MG63 (cell line): ENCODE measurements at regions not wholly inside any gene's neighbourhood (a gene's known extent, or its start where the extent isn't known, plus 50 kb on each side); places are given as distances from the start of the nearest gene placed in this dataset.

Experiments
- DNase-seq: peaks from one replicate; pipeline ENCODE4 v3.0.0-alpha.2; 2020
- H3K27me3 ChIP-seq: fragments of 250-450 bp; sonication (Bioruptor Pico); 2 replicates; pipeline ENCODE4 v1.5.1; 2020; ENCODE audit warnings: mild to moderate bottlenecking, moderate library complexity
- H3K36me3 ChIP-seq: fragments of 250-450 bp; sonication (Bioruptor Pico); 2 replicates; pipeline ENCODE4 v1.5.1; 2020; ENCODE audit warnings: mild to moderate bottlenecking, moderate library complexity
- H3K4me3 ChIP-seq: fragments of 250-450 bp; sonication (Bioruptor Pico); 2 replicates; pipeline ENCODE4 v1.5.1; 2020; ENCODE audit warnings: mild to moderate bottlenecking, moderate library complexity
- H3K9me3 ChIP-seq: fragments of 250-450 bp; sonication (Bioruptor Pico); 2 replicates; pipeline ENCODE4 v1.5.1; 2020; ENCODE audit warnings: mild to moderate bottlenecking, moderate library complexity

- no peak overlapping the region for H3K4me3 ChIP-seq
- H3K9me3 ChIP-seq = no peaks in the 10 kb centered on the region
- no peaks in the 10 kb centered on the region for H3K27me3 ChIP-seq
- peak; percentile 4 for DNase-seq
- no peaks in the 10 kb centered on the region for H3K36me3 ChIP-seq
Observed at GRCh38 chr5:165497707-165498106, 1992.3 kb downstream of the MAT2B start.

- no peak for DNase-seq
- Histone ChIP-seq H3K27me3 (no peaks in the 10 kb centered on the region), H3K36me3 (no peaks in the 10 kb centered on the region), H3K9me3 (peaks cover 9% of the 10 kb centered on the region), H3K4me3 (no peak overlapping the region)
Observed at GRCh38 chr5:165502893-165503691, 1997.7 kb downstream of the MAT2B start.

- Histone ChIP-seq H3K36me3 (no peaks in the 10 kb centered on the region), H3K4me3 (no peak overlapping the region), H3K27me3 (no peaks in the 10 kb centered on the region), H3K9me3 (peaks cover 20% of the 10 kb centered on the region)
- DNase-seq = no peak
Observed at GRCh38 chr5:165504674-165505073, 1999.3 kb downstream of the MAT2B start.

GRCh38 chr5:165508286-165508685, 2002.9 kb downstream of the MAT2B start:
- DNase-seq = no peak
- Histone ChIP-seq H3K27me3 (no peaks in the 10 kb centered on the region), H3K9me3 (peaks cover 24% of the 10 kb centered on the region), H3K36me3 (no peaks in the 10 kb centered on the region), H3K4me3 (no peak overlapping the region)

- no peak for DNase-seq
- Histone ChIP-seq H3K27me3 (no peaks in the 10 kb centered on the region), H3K36me3 (no peaks in the 10 kb centered on the region), H3K9me3 (peaks cover 24% of the 10 kb centered on the region), H3K4me3 (no peak overlapping the region)
Observed at GRCh38 chr5:165508861-165509260, 2003.4 kb downstream of the MAT2B start.

- no peak for DNase-seq
- Histone ChIP-seq H3K9me3 (peaks cover 5% of the 10 kb centered on the region), H3K4me3 (no peak overlapping the region), H3K27me3 (no peaks in the 10 kb centered on the region), H3K36me3 (no peaks in the 10 kb centered on the region)
Observed at GRCh38 chr5:165521816-165522610, 2016.6 kb downstream of the MAT2B start.

GRCh38 chr5:165525271-165525670, 2019.9 kb downstream of the MAT2B start:
- Histone ChIP-seq H3K27me3 (no peaks in the 10 kb centered on the region), H3K9me3 (peaks cover 13% of the 10 kb centered on the region), H3K36me3 (peaks cover 4% of the 10 kb centered on the region; the same call in 1 of the 2 replicates), H3K4me3 (no peak overlapping the region)
- DNase-seq = peak; percentile 50

- no peak for DNase-seq
- Histone ChIP-seq H3K36me3 (peaks cover 4% of the 10 kb centered on the region; the same call in 1 of the 2 replicates), H3K4me3 (no peak overlapping the region), H3K9me3 (peaks cover 13% of the 10 kb centered on the region), H3K27me3 (no peaks in the 10 kb centered on the region)
Observed at GRCh38 chr5:165526357-165526756, 2020.9 kb downstream of the MAT2B start.

GRCh38 chr5:165527577-165527976, 2022.2 kb downstream of the MAT2B start:
- no peaks in the 10 kb centered on the region for H3K27me3 ChIP-seq
- DNase-seq = no peak
- no peak overlapping the region for H3K4me3 ChIP-seq
- peaks cover 4% of the 10 kb centered on the region; the same call in 1 of the 2 replicates for H3K36me3 ChIP-seq
- peaks cover 13% of the 10 kb centered on the region for H3K9me3 ChIP-seq

- H3K36me3 ChIP-seq = no peaks in the 10 kb centered on the region
- no peaks in the 10 kb centered on the region for H3K9me3 ChIP-seq
- H3K4me3 ChIP-seq = no peak overlapping the region
- DNase-seq = no peak
- no peaks in the 10 kb centered on the region for H3K27me3 ChIP-seq
Observed at GRCh38 chr5:165538065-165538464, 2032.6 kb downstream of the MAT2B start.

- H3K9me3 ChIP-seq = no peaks in the 10 kb centered on the region
Observed at GRCh38 chr5:165559645-165560044, 2054.2 kb downstream of the MAT2B start.

GRCh38 chr5:165560648-165561047, 2055.2 kb downstream of the MAT2B start:
- no peaks in the 10 kb centered on the region for H3K27me3 ChIP-seq
- no peaks in the 10 kb centered on the region for H3K36me3 ChIP-seq
- no peak for DNase-seq
- H3K9me3 ChIP-seq = no peaks in the 10 kb centered on the region
- no peak overlapping the region for H3K4me3 ChIP-seq

More at GRCh38 chr5:165559645-165560044, 2054.2 kb downstream of the MAT2B start:
- Histone ChIP-seq H3K4me3 (no peak overlapping the region), H3K36me3 (no peaks in the 10 kb centered on the region), H3K27me3 (no peaks in the 10 kb centered on the region)
- no peak for DNase-seq

- H3K27me3 ChIP-seq = no peaks in the 10 kb centered on the region
- H3K9me3 ChIP-seq = no peaks in the 10 kb centered on the region
- DNase-seq = no peak
- H3K4me3 ChIP-seq = no peak overlapping the region
- H3K36me3 ChIP-seq = no peaks in the 10 kb centered on the region
Observed at GRCh38 chr5:165565911-165566310, 2060.5 kb downstream of the MAT2B start.

GRCh38 chr5:165569551-165569950, 2064.1 kb downstream of the MAT2B start:
- no peaks in the 10 kb centered on the region for H3K36me3 ChIP-seq
- DNase-seq = no peak
- H3K27me3 ChIP-seq = no peaks in the 10 kb centered on the region
- no peak overlapping the region for H3K4me3 ChIP-seq
- peaks cover 4% of the 10 kb centered on the region; the same call in 1 of the 2 replicates for H3K9me3 ChIP-seq

- no peaks in the 10 kb centered on the region for H3K27me3 ChIP-seq
- no peak overlapping the region for H3K4me3 ChIP-seq
- no peaks in the 10 kb centered on the region for H3K36me3 ChIP-seq
- H3K9me3 ChIP-seq = peaks cover 4% of the 10 kb centered on the region; the same call in 1 of the 2 replicates
- peak; percentile 80 for DNase-seq
Observed at GRCh38 chr5:165573445-165573844, 2068.0 kb downstream of the MAT2B start.

GRCh38 chr5:165574100-165574499, 2068.7 kb downstream of the MAT2B start:
- Histone ChIP-seq H3K9me3 (peaks cover 4% of the 10 kb centered on the region; the same call in 1 of the 2 replicates), H3K27me3 (no peaks in the 10 kb centered on the region)
- DNase-seq = peak; percentile 3

GRCh38 chr5:165576678-165577275, 2071.4 kb downstream of the MAT2B start:
- Histone ChIP-seq H3K4me3 (no peak overlapping the region), H3K36me3 (no peaks in the 10 kb centered on the region), H3K9me3 (peaks cover 2% of the 10 kb centered on the region; the same call in 1 of the 2 replicates), H3K27me3 (no peaks in the 10 kb centered on the region)
- no peak for DNase-seq

More at GRCh38 chr5:165574100-165574499, 2068.7 kb downstream of the MAT2B start:
- H3K36me3 ChIP-seq = no peaks in the 10 kb centered on the region
- no peak overlapping the region for H3K4me3 ChIP-seq
